ENCODE measurements at regions not wholly inside any gene's neighbourhood (a gene's known extent, or its start where the extent isn't known, plus 50 kb on each side); places are given as distances from the start of the nearest gene placed in this dataset.

- TF ChIP-seq TFAP4 (CRISPR knock-in tag; IDR thresholded peaks at IDR 0.05; ENCODE audit: borderline replicate concordance) = no peak
- no peak for TF ChIP-seq ZNF212 (CRISPR knock-in tag; IDR thresholded peaks at IDR 0.05)
- no peak for TF ChIP-seq ZBTB8A (IDR thresholded peaks at IDR 0.05; ENCODE audit: partially characterized antibody)
These were observed 198.0 kb upstream of the NCKAP5 start (continued) for GRCh38 chr2:133766164-133766832.

GRCh38 chr2:133768256-133768655, 200.0 kb upstream of the NCKAP5 start:
- TF ChIP-seq KLF1 (tag; IDR thresholded peaks at IDR 0.05) (no peak), ATF7 (IDR thresholded peaks at IDR 0.05) (no peak), OTX1 (CRISPR knock-in tag; IDR thresholded peaks at IDR 0.05) (no peak), SAP30 (IDR thresholded peaks at IDR 0.05; ENCODE audit: borderline replicate concordance, insufficient read depth, low read depth, low read length, poor library complexity, severe bottlenecking) (no peak)
- DNase-seq (ENCODE audit: extremely low read depth in 1 of 4, low spot score in 3 of 4) (no peak), ATAC-seq (no peak), FAIRE-seq (no peak)
- no TSS peak for BruUV-seq (replicated peaks)
- no peak overlapping the region for H3K27ac ChIP-seq (ENCODE audit: extremely low read depth, low read depth, low read length)
- H3K9me3 ChIP-seq (replicated peaks; ENCODE audit: control insufficient read depth, insufficient read depth, low read depth, low read length) = no peaks in the 10 kb centered on the region
- no peak overlapping the region for H3K4me3 ChIP-seq
- intact Hi-C loops (cut with micrococcal nuclease) = no loop called here
- CTCF ChIA-PET (ENCODE audit: low intra/inter-chr PET ratio) = no interaction called here
- H3K4me2 ChIP-seq (ENCODE audit: insufficient read depth, low read length) = no peak overlapping the region
- POLR2A ChIA-PET = no interaction called here
- H3K9ac ChIP-seq (ENCODE audit: insufficient read depth in 1 of 2, low read depth in 2 of 2, low read length in 2 of 2) = no peak overlapping the region
- H3K27me3 ChIP-seq (ENCODE audit: control insufficient read depth in 2 of 2, insufficient read depth in 2 of 2, low read length in 2 of 2) = no peaks in the 10 kb centered on the region
- no peaks in the 10 kb centered on the region for H3K9me1 ChIP-seq (ENCODE audit: control insufficient read depth, insufficient read depth, low read length)
- no peaks in the 10 kb centered on the region for H3K79me2 ChIP-seq (ENCODE audit: control insufficient read depth, insufficient read depth, low read length)
- H3K36me3 ChIP-seq (ENCODE audit: control insufficient read depth, insufficient read depth, low read length) = no peaks in the 10 kb centered on the region
- no peak overlapping the region for H2AFZ ChIP-seq (ENCODE audit: low read depth, low read length)
- WGBS (ENCODE audit: insufficient coverage, low coverage, missing lambda C conversion rate) = 0% methylated on average over 2 of the region's 2 CpGs
- no peaks in the 10 kb centered on the region for H4K20me1 ChIP-seq (replicated peaks; ENCODE audit: control insufficient read depth, insufficient read depth, low read length)
- in situ Hi-C loops (cut with MboI) = no loop called here
- H3K4me1 ChIP-seq (replicated peaks in 1 of 2; ENCODE audit: control insufficient read depth in 2 of 2, insufficient read depth in 2 of 2, low read length in 2 of 2) = no peaks in the 10 kb centered on the region
